ENCODE measurements at regions not wholly inside any gene's neighbourhood (a gene's known extent, or its start where the extent isn't known, plus 50 kb on each side); places are given as distances from the start of the nearest gene placed in this dataset.

- no peak overlapping the region for H3K4me3 ChIP-seq (ENCODE audit: low read length)
- H2AFZ ChIP-seq (ENCODE audit: low read depth, low read length) = no peak overlapping the region
- H3K9me3 ChIP-seq (ENCODE audit: low read length) = no peaks in the 10 kb centered on the region
- no peaks in the 10 kb centered on the region for H3K36me3 ChIP-seq (ENCODE audit: insufficient read depth, low read length)
- H3K4me1 ChIP-seq (ENCODE audit: insufficient read depth, low read length) = no peaks in the 10 kb centered on the region
- peaks cover 27% of the 10 kb centered on the region for H3K27me3 ChIP-seq (ENCODE audit: insufficient read depth, low read length)
Observed at GRCh38 chr4:3835527-3836405, 69.6 kb downstream of the ADRA2C start.

- Histone ChIP-seq H3K27me3 (ENCODE audit: insufficient read depth, low read length) (peaks cover 21% of the 10 kb centered on the region), H3K36me3 (ENCODE audit: insufficient read depth, low read length) (no peaks in the 10 kb centered on the region)
Observed at GRCh38 chr4:3836406-3836755, 70.2 kb downstream of the ADRA2C start.

GRCh38 chr4:3836756-3837601, 70.8 kb downstream of the ADRA2C start:
- Histone ChIP-seq H3K4me3 (ENCODE audit: low read length) (no peak overlapping the region), H3K9me3 (ENCODE audit: low read length) (no peaks in the 10 kb centered on the region), H2AFZ (ENCODE audit: low read depth, low read length) (no peak overlapping the region), H3K27me3 (ENCODE audit: insufficient read depth, low read length) (peaks cover 19% of the 10 kb centered on the region), H3K4me1 (ENCODE audit: insufficient read depth, low read length) (no peaks in the 10 kb centered on the region), H3K36me3 (ENCODE audit: insufficient read depth, low read length) (no peaks in the 10 kb centered on the region)

More at GRCh38 chr4:3836406-3836755, 70.2 kb downstream of the ADRA2C start:
- H2AFZ ChIP-seq (ENCODE audit: low read depth, low read length) = no peak overlapping the region
- H3K4me3 ChIP-seq (ENCODE audit: low read length) = no peak overlapping the region
- no peaks in the 10 kb centered on the region for H3K4me1 ChIP-seq (ENCODE audit: insufficient read depth, low read length)
- no peaks in the 10 kb centered on the region for H3K9me3 ChIP-seq (ENCODE audit: low read length)

DNA sequence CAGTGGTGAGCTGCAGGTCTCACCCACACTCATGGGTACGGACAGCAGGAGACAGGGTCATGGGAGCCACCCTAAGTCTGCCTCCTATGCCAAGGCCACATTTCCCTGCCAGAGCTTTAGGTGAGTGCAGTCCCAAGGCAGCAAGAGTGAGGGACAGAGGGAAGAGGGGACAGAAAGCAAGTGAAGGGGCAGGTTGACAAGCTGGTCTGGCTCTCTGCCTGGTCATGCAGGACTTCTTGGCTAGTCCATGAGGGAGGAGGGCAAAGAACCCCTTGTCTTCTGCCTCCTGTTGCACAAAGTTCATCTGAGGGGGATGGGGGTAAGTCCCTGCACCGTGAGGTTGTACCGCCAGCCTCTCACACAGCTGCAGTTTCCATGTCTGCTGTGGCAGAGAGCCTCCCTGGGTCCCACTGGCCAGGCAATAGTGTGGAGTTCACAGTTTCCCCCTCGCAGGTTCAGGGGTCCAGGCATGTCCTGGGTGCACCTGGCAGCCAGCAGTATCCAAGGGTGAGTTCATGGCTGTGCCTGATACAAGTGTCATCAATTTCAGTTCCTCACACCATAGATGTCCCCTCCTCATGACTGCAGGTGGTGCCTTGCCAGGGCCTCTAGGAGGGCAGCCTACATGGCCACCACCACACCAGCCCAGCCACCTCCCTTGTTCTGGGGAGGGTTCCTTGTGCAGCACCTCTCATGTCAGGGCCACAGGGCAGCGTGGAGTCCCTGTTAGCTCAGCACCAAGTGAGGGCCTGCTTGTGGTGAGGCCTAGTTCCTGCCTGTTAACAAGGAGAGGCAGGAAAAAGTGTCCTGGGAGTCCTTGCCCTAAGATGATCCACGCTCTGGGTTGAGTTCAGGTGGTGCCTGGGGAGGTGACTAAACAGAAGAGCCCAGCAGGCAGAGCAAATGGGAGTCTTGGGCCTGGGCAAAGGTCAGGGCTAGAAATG, 72.5 kb downstream of the ADRA2C start:
- H3K4me1 ChIP-seq (ENCODE audit: insufficient read depth, low read length) = no peaks in the 10 kb centered on the region
- no peak overlapping the region for H3K4me3 ChIP-seq (ENCODE audit: low read length)
- no peaks in the 10 kb centered on the region for H3K36me3 ChIP-seq (ENCODE audit: insufficient read depth, low read length)
- H2AFZ ChIP-seq (ENCODE audit: low read depth, low read length) = no peak overlapping the region
- H3K9me3 ChIP-seq (ENCODE audit: low read length) = no peaks in the 10 kb centered on the region
- peaks cover 21% of the 10 kb centered on the region for H3K27me3 ChIP-seq (ENCODE audit: insufficient read depth, low read length)

DNA sequence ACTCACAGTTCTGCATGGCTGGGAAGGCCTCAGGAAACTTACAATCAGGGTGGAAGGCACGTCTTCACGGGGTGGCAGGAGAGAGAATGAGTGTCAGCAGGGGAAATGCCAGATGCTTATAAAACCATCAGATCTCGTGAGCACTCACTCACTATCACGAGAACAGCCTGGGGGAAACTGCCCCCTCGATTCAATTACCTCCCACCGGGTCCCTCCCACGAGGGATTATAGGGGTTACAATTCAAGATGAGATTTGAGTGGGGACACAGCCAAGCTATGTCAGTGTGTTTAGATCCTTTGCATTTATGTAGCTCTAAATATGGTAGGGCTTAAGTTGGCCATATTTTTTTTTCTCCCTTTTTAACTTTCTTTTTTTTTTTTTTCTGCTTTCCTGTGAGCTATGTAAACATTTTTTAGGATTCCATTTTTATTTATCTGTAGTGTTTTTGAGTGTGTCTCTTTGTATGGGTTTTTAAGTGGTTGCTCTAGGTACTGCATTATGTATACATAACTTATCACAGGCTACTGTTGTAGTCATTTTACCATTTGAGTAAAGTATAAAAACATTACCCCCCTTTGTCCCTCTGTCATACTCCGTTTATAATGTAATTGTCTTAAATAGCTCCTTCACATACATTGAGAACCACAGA, 79.0 kb downstream of the ADRA2C start:
- Histone ChIP-seq H3K36me3 (ENCODE audit: insufficient read depth, low read length) (no peaks in the 10 kb centered on the region), H3K27me3 (ENCODE audit: insufficient read depth, low read length) (peaks cover 9% of the 10 kb centered on the region), H3K4me3 (ENCODE audit: low read length) (no peak overlapping the region), H3K4me1 (ENCODE audit: insufficient read depth, low read length) (no peaks in the 10 kb centered on the region), H2AFZ (ENCODE audit: low read depth, low read length) (no peak overlapping the region), H3K9me3 (ENCODE audit: low read length) (no peaks in the 10 kb centered on the region)

- Histone ChIP-seq H3K27me3 (ENCODE audit: insufficient read depth, low read length) (peaks cover 9% of the 10 kb centered on the region), H3K4me3 (ENCODE audit: low read length) (no peak overlapping the region), H3K36me3 (ENCODE audit: insufficient read depth, low read length) (no peaks in the 10 kb centered on the region), H3K4me1 (ENCODE audit: insufficient read depth, low read length) (no peaks in the 10 kb centered on the region), H2AFZ (ENCODE audit: low read depth, low read length) (no peak overlapping the region), H3K9me3 (ENCODE audit: low read length) (no peaks in the 10 kb centered on the region)
Observed at GRCh38 chr4:3845744-3846429, 79.7 kb downstream of the ADRA2C start.

- Histone ChIP-seq H2AFZ (ENCODE audit: low read depth, low read length) (no peak overlapping the region), H3K4me1 (ENCODE audit: insufficient read depth, low read length) (no peaks in the 10 kb centered on the region), H3K36me3 (ENCODE audit: insufficient read depth, low read length) (no peaks in the 10 kb centered on the region), H3K4me3 (ENCODE audit: low read length) (no peak overlapping the region), H3K9me3 (ENCODE audit: low read length) (no peaks in the 10 kb centered on the region), H3K27me3 (ENCODE audit: insufficient read depth, low read length) (peaks cover 9% of the 10 kb centered on the region)
Observed at GRCh38 chr4:3847211-3847940, 81.2 kb downstream of the ADRA2C start.

DNA sequence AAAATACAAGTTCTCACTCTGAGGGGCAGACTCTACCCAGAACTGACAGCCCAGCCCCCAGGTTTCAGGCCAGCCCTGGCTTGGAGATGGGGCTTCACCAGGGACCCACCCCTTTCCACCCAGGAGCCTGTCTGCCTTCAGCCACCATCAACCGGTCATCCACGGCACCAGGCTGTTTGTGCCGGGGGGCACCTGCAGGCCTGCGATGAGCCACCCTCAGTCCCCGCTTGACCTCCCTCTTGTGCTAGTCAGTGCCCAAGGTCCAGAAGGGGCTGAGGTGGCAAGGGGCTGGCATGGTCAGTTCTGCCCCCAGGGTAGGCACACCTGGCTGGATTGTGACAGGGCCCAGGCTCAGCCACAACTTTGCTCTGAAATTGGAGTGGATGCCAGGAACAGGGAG, 82.1 kb downstream of the ADRA2C start:
- no peak overlapping the region for H2AFZ ChIP-seq (ENCODE audit: low read depth, low read length)
- no peak overlapping the region for H3K4me3 ChIP-seq (ENCODE audit: low read length)
- H3K9me3 ChIP-seq (ENCODE audit: low read length) = no peaks in the 10 kb centered on the region
- peaks cover 7% of the 10 kb centered on the region for H3K27me3 ChIP-seq (ENCODE audit: insufficient read depth, low read length)
- H3K36me3 ChIP-seq (ENCODE audit: insufficient read depth, low read length) = no peaks in the 10 kb centered on the region
- no peaks in the 10 kb centered on the region for H3K4me1 ChIP-seq (ENCODE audit: insufficient read depth, low read length)

DNA sequence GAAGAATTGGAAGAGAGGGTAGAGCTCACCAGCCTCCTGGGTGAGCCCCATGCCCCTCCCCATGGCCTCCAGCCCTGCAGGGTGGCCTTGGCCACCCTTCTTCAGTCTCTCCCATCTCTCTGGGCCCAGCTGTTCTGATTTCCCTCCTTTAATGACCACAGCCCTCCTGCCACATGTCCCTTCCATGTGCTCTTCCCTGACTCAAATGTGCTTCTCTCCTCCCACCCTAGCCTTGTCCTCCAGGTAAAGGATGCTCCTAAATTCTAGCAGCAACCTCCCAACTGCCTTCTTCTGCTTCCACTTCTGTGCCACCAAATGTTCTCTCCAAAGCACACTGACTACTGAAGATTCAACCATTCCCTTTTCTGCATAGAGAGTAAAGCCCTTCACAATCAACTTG, 83.0 kb downstream of the ADRA2C start:
- Histone ChIP-seq H2AFZ (ENCODE audit: low read depth, low read length) (no peak overlapping the region), H3K4me3 (ENCODE audit: low read length) (no peak overlapping the region), H3K4me1 (ENCODE audit: insufficient read depth, low read length) (no peaks in the 10 kb centered on the region), H3K27me3 (ENCODE audit: insufficient read depth, low read length) (peaks cover 3% of the 10 kb centered on the region), H3K9me3 (ENCODE audit: low read length) (no peaks in the 10 kb centered on the region), H3K36me3 (ENCODE audit: insufficient read depth, low read length) (no peaks in the 10 kb centered on the region)

DNA sequence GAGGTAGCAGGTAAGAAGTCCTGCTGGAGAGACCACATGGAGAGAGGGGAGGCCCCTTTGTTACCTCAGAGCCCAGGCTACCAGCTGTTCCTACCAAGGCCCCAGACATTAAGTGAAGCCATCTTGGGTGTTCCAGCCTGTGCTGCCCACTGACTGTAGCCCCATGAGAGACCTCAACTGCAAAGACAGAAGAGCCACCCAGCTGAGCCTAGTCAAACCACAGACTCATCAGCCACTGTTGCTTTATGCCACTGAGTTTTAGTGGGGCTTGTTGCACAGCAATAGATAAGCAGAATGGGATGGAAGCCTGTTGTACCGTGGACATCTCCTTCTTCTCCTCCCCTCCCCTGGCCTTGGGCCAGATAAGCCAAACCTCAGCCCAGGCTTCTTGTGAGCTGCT, 83.9 kb downstream of the ADRA2C start:
- H3K36me3 ChIP-seq (ENCODE audit: insufficient read depth, low read length) = no peaks in the 10 kb centered on the region
- no peaks in the 10 kb centered on the region for H3K4me1 ChIP-seq (ENCODE audit: insufficient read depth, low read length)
- H3K4me3 ChIP-seq (ENCODE audit: low read length) = no peak overlapping the region
- peaks cover 8% of the 10 kb centered on the region for H3K27me3 ChIP-seq (ENCODE audit: insufficient read depth, low read length)
- H3K9me3 ChIP-seq (ENCODE audit: low read length) = no peaks in the 10 kb centered on the region
- no peak overlapping the region for H2AFZ ChIP-seq (ENCODE audit: low read depth, low read length)

- Histone ChIP-seq H3K4me1 (ENCODE audit: insufficient read depth, low read length) (no peaks in the 10 kb centered on the region), H3K36me3 (ENCODE audit: insufficient read depth, low read length) (no peaks in the 10 kb centered on the region), H3K27me3 (ENCODE audit: insufficient read depth, low read length) (peaks cover 13% of the 10 kb centered on the region), H3K9me3 (ENCODE audit: low read length) (no peaks in the 10 kb centered on the region), H2AFZ (ENCODE audit: low read depth, low read length) (no peak overlapping the region), H3K4me3 (ENCODE audit: low read length) (no peak overlapping the region)
Observed at GRCh38 chr4:3851211-3851610, 85.0 kb downstream of the ADRA2C start.
